KG1 (cell line): ENCODE measurements at regions not wholly inside any gene's neighbourhood (a gene's known extent, or its start where the extent isn't known, plus 50 kb on each side); places are given as distances from the start of the nearest gene placed in this dataset.
"Not testable (repeated sequence)": the region's sequence is repeated elsewhere in the genome, so short reads cannot be mapped to it uniquely, and the experiment has no call there.

ENCODE experiments used
- DNase-seq: peaks from one replicate; lab custom pipeline; 2025; lab: John Stamatoyannopoulos, UW

- DNase-seq, result no peak
Measured at GRCh38 chr3:95468331-95468730, 1346.1 kb upstream of the EPHA6 start.

DNA sequence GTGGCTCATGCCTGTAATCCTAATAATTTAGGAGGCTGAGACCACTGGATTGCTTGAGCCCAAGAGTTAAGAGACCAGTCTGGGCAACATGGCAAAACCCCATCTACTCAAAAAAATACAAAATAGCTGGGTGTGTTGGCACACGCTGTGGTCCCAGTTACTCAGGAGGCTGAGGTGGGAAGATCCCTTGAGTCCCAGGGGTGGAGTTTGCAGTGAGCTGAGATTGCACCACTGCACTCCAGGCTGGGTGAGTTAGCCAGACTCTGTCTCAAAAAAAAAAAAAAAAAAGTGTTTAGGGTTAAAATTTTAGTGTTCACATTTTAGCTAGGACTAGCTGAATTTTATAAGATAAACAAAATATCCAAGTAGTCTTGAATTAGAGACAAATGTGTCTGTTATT, 1340.1 kb upstream of the EPHA6 start:
- no peak for DNase-seq

- no peak for DNase-seq
Measured at GRCh38 chr3:95476534-95476933, 1337.9 kb upstream of the EPHA6 start.

DNA sequence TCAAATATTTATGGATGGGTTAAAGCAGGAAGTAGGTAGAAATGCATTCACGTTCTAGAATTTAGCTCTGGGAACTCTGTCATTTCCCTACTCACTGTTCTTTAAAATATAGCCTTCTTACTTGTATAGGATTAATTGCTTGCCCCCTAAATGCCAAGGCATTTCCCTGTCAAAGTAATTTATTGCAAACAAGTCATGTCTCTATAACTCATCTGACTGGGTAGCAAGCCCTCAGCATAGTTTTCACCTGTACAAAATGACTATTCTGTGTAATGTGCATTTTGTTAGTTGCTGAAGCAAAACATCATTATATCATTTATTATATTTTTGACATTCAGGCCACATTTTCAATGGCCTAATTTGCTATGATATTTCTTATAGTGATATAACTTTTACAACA, 1308.2 kb upstream of the EPHA6 start:
- DNase-seq, result no peak

DNA sequence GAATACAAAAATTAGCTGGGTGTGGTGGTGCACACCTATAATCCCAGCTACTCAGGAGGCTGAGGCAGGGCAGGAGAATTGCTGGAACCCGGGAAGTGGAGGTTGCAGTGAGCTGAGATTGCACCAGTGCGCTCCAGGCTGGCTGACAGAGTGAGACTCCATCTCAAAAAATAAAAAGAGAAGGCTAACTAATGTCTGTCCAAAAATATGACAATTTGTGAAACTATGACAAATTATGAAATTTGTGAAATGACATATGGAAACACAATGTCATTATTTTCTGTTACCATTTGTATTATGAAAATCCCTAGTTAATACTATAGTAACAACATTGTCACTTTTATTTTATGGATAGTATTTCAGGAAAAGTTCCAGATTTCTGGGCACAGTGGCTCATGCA, 1306.3 kb upstream of the EPHA6 start:
- no peak for DNase-seq

DNA sequence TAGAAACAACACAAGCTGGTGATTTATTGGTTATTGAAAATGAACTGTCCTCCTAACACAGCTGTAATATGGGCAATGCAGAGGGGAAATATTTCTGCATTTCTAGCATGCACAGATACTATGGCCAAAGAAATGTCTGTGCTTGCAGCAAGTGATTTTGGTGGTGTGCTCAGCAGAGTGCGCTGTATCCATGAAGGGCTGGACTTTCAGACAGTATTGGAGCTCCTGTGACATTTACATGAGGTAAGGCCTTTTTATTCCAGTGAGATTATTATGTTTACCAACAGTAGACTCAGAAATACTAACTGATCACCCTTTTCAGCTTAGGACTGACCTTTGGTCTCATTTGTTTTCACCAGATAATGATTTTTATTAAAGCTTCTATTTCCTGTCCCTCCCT, 1302.6 kb upstream of the EPHA6 start:
- DNase-seq, result no peak

- DNase-seq, result no peak
Measured at GRCh38 chr3:95514260-95514659, 1300.1 kb upstream of the EPHA6 start.

- DNase-seq, result no peak
Measured at GRCh38 chr3:95521396-95521795, 1293.0 kb upstream of the EPHA6 start.

GRCh38 chr3:95522449-95522848, 1291.9 kb upstream of the EPHA6 start:
- DNase-seq, result no peak

DNA sequence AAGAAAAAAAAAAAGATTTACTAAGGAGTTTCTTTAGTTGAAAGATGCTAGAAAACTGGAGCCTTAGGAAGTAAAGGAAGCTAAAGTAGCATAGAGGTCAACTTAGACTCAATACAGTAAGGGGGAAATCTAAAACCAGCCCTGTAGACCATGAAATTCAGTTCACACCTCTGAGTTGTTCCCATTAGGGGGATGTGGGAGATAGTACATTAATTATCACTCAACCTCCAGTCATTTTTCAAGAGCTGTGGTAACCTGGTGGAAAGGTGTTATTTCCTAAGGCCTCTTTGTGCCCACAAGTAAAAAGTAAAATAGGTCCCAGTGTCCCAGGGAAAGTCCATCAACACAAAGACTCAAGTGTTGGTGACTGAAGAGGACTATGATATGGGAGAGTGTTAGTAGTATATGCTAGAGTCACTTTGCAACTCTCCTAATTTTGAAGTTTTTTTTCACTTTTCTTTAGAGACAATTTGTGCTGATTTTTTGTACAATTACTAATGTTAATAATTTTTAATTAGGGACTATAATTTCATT, 1274.4 kb upstream of the EPHA6 start:
- no peak for DNase-seq

- DNase-seq, result no peak
Measured at GRCh38 chr3:95565502-95565901, 1248.9 kb upstream of the EPHA6 start.

- no peak for DNase-seq
Measured at GRCh38 chr3:95567346-95567745, 1247.0 kb upstream of the EPHA6 start.

GRCh38 chr3:95586754-95587153, 1227.6 kb upstream of the EPHA6 start:
- no peak for DNase-seq

GRCh38 chr3:95587641-95588040, 1226.8 kb upstream of the EPHA6 start:
- DNase-seq, result not testable (repeated sequence)

DNA sequence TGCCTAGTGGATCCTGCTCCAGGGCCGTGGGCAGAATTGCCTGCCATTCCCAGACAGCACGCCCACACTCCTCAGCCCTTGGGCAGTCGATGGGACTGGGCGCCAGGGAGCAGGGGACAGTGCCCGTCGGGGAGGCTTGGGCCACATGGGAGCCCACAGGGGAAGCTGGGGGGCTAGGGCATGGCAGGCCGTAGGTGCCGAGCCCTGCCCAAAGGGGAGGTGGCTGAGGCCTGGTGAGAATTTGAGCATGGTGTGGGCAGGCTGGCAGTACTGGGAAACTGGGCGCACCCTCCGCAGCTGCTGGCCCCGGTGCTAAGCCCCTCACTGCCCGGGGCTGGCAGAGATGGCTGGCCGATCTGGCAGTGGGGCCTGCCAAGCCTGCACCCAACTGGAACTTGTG, 1225.9 kb upstream of the EPHA6 start:
- no peak for DNase-seq

DNA sequence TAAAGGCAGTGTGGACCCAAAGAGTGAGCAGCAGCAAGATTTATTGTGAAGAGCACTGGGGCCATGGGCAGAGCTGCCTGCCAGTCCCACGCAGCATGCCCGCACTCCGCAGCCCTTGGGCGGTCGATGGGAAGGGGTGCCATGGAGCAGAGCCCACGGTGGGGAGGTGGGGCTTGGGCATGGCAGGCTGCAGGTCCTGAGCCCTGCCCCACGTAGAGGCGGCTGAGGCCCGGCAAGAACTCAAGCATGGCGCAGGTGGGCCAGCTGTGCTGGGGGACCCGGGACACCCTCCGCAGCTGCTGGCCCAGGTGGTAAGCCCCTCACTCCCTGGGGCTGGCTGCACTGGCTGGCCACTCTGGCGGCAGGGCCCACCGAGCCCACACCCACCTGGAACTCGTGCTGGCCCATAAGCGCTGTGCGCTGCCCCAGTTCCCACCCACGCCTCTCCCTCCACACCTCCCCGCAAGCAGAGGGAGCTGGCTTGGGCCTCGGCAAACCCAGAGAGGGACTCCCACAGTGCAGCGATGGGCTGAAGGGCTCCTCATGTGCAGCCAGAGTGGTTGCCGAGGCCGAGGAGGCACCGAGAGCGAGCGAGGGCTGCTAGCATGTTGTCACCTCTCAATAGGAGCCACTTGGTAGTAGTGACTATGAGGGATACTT, 1218.8 kb upstream of the EPHA6 start:
- DNase-seq, result no peak

- DNase-seq, result no peak
Measured at GRCh38 chr3:95607926-95608325, 1206.5 kb upstream of the EPHA6 start.

GRCh38 chr3:95609411-95609810, 1205.0 kb upstream of the EPHA6 start:
- DNase-seq, result no peak

DNA sequence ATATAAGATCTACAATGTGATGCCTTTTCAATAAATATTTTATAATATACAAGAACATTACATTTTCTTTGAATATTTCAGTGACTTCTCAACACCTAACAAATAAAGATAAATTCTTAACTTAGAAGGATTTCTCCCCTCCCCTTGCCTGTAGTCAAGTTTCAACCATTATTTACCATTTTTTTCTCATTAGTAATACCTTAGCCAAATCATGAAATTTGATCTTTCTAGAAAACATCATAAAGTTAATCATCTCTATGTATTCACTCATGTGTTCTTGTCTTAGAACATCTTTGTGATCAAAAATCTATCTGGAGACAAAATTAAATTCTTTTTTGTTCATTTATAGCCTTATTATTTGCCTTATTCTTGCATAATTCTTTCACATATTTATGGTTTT, 1201.8 kb upstream of the EPHA6 start:
- DNase-seq, result no peak

DNA sequence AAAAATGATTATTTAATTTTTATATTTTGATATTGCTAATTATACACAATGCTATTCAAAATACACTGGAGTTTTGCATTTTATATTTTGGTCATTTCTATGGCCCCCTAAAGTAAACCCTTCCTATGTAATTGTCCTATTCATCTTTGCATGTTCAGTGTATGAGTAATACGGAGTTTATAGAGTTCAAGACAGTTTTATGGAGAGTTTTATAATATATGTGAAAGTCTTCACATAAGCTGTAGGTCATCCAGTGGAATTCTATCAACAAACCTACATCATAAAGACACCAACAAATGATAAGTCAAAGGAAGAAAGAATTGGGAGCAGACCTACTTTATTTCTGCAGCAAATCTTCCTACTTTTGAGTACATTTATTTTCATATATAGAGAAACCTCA, 1200.4 kb upstream of the EPHA6 start:
- no peak for DNase-seq

DNA sequence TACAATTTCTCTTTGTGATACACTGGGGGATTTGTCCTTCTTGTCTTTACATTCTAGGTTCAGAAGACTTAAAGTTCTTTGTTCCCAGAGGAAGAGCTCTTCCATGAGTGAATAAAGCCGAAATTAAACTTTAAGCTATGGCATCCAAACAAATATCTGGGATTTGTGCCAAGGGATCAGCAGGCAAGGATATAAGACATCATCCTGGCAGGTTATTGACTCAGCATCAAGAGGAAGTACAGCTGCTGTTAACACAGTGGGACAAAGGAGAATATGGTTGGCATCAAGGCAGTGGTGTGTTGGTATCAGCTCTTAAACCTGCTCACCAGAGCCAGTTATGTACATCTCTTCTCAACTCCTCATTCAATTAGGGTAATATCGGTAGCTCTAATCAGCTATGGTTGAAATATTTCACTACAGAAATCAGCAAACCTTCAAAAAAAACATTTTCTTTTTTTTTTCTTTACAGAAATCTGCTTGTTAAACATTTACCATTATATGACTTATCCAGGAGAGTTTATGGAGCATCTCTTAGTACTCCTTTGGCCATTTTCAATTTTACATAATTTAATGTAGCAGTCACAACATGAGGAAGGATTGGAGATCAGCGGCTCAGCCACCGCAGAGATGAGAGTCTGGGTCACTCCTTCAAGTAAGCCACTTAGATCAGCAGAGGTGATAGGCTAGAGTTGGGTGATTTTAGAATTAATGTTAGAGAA, 1198.6 kb upstream of the EPHA6 start:
- DNase-seq, result no peak

DNA sequence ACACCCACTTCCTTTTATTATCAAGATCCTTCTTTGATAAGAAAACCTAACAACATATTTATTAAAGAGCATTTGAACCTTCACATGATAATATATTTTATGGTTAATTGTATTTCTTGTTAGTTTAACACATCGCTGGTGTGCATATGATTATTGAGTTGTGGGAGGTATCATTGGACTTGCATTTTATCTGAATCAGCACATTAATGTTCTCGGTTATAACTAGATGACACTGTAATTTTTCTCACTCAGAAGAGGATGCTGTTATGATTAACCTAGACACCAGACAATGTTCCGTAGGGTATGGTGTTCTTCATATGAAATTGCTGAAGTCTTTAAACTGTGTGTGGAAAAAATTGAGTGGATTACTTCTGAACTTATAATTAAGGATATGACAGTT, 1188.3 kb upstream of the EPHA6 start:
- no peak for DNase-seq

GRCh38 chr3:95627293-95627692, 1187.1 kb upstream of the EPHA6 start:
- DNase-seq, result no peak

DNA sequence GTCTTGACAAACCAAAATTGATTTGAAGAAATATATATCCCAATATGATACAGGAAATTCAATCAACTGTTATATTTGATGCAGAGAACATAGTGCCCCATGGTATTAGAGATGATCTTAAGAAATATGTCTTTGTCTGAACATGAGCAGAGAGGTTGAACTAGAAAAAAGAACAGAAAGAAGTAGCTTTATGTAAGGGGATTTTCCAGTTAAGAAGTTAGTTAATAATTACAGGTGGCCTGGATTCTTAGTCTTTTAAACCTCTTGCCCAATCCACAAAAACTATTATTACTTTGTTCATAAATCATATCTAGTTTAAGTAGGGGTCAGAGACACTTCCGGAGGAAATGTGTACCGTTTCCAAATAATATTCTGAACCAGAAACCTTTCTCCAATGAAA, 1186.7 kb upstream of the EPHA6 start:
- no peak for DNase-seq
